ENCODE measurements at regions not wholly inside any gene's neighbourhood (a gene's known extent, or its start where the extent isn't known, plus 50 kb on each side); places are given as distances from the start of the nearest gene placed in this dataset.

DNA sequence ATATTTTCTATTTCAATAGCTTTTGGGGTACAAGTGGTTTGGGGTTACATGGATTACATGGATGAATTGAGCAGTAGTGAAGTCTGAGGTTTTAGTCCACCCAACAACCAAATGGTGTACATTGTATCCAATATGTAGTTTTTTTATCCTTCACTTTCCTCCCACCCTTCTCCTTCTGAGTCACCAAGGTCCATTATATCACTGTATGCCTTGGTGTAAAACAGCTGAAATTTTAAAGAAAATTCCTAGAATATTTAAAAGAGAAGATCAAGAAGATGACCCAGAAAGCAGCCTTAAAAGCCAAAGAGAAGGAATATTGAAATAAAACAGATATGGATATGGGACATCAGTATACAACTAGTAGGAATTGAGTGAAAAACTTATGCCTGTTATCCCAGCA lies 204.2 kb upstream of the COL8A1 start:
- H3K27ac ChIP-seq (ENCODE audit: low read depth, low read length) = no peak overlapping the region
- no peaks in the 10 kb centered on the region for H3K36me3 ChIP-seq (ENCODE audit: control insufficient read depth, insufficient read depth, low read length)
- no peaks in the 10 kb centered on the region for H3K27me3 ChIP-seq (ENCODE audit: control insufficient read depth, insufficient read depth, low read length)
- H3K4me1 ChIP-seq (ENCODE audit: control insufficient read depth, insufficient read depth, low read length) = 0 out of 2 replicates have a peak, but pooled peaks cover 3% of the 10 kb centered on the region
- H3K4me3 ChIP-seq (ENCODE audit: low read depth, low read length) = no peak overlapping the region
- no peaks in the 10 kb centered on the region for H3K9me3 ChIP-seq (ENCODE audit: control insufficient read depth, insufficient read depth, low read length)
- no peak overlapping the region for H3K9ac ChIP-seq (ENCODE audit: low read depth, low read length)

DNA sequence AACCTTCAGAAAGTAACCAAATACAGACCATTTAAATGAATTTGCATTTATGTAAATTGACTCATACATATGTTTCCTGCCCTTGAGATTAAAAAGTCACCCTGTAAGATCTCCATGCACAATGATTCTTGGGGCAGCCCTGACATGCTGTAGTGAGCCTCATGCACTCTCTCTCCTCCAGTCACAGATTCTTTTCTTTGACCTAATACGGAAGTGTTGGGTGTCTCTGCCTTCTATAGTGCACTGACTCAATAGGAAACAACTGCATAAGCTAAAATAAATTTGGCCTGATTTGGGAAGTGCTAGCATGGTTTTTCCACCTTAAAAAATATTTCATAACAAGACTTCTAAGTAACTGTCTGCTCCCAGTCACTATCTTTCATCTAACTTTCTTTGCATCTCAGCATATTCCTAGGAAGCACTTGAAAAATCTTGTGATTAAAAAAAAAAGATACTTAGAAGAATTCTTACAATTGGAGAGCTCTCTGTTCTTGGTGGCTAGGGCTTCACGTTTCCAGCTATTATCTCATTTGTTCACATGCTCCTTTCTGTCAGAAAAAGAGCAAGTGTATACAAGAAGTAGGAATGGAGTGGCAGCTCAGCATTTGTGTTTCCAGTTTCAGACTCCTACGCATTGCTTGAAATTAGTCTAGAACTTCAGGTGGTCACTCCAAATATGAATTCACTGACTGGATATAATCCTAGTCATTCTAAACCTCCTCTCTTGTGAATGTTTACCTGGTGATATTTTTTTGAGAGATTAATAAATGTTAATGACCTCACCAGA lies 207.9 kb upstream of the COL8A1 start:
- Histone ChIP-seq H3K4me1 (ENCODE audit: control insufficient read depth, insufficient read depth, low read length) (no peaks in the 10 kb centered on the region), H3K27ac (ENCODE audit: low read depth, low read length) (no peak overlapping the region), H3K4me3 (ENCODE audit: low read depth, low read length) (no peak overlapping the region), H3K36me3 (ENCODE audit: control insufficient read depth, insufficient read depth, low read length) (no peaks in the 10 kb centered on the region), H3K9ac (ENCODE audit: low read depth, low read length) (no peak overlapping the region), H3K27me3 (ENCODE audit: control insufficient read depth, insufficient read depth, low read length) (no peaks in the 10 kb centered on the region), H3K9me3 (ENCODE audit: control insufficient read depth, insufficient read depth, low read length) (no peaks in the 10 kb centered on the region)

GRCh38 chr3:99429502-99429901 lies 208.9 kb upstream of the COL8A1 start:
- no peak overlapping the region for H3K27ac ChIP-seq (ENCODE audit: low read depth, low read length)
- no peak overlapping the region for H3K4me3 ChIP-seq (ENCODE audit: low read depth, low read length)

DNA sequence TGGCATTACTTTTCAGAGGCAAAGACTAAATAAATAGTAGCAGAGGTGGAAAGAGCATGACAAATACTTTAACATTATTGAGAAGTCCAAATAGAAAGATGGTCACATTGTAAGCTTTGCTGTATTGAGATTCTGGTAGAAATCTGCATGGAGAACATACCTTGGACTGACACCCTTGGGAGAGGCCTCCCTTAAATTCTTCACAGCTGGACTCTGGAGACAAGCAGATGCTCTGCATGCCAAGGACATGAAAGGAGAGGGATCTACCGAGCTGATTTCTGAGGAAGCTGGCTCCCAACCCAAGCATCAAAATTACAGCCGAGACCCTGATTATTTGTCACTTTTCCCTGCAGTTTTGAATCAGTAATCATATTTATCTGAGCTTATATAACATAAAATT lies 212.5 kb upstream of the COL8A1 start:
- H3K27ac ChIP-seq (ENCODE audit: low read depth, low read length) = no peak overlapping the region
- H3K9me3 ChIP-seq (ENCODE audit: control insufficient read depth, insufficient read depth, low read length) = no peaks in the 10 kb centered on the region
- H3K4me1 ChIP-seq (ENCODE audit: control insufficient read depth, insufficient read depth, low read length) = no peaks in the 10 kb centered on the region
- H3K36me3 ChIP-seq (ENCODE audit: control insufficient read depth, insufficient read depth, low read length) = no peaks in the 10 kb centered on the region
- no peaks in the 10 kb centered on the region for H3K27me3 ChIP-seq (ENCODE audit: control insufficient read depth, insufficient read depth, low read length)
- no peak overlapping the region for H3K9ac ChIP-seq (ENCODE audit: low read depth, low read length)
- H3K4me3 ChIP-seq (ENCODE audit: low read depth, low read length) = no peak overlapping the region

More at GRCh38 chr3:99429502-99429901, 208.9 kb upstream of the COL8A1 start:
- no peaks in the 10 kb centered on the region for H3K4me1 ChIP-seq (ENCODE audit: control insufficient read depth, insufficient read depth, low read length)
- H3K9ac ChIP-seq (ENCODE audit: low read depth, low read length) = no peak overlapping the region
- H3K36me3 ChIP-seq (ENCODE audit: control insufficient read depth, insufficient read depth, low read length) = no peaks in the 10 kb centered on the region
- no peaks in the 10 kb centered on the region for H3K27me3 ChIP-seq (ENCODE audit: control insufficient read depth, insufficient read depth, low read length)
- no peaks in the 10 kb centered on the region for H3K9me3 ChIP-seq (ENCODE audit: control insufficient read depth, insufficient read depth, low read length)

GRCh38 chr3:99419116-99419515 lies 219.3 kb upstream of the COL8A1 start:
- H3K27me3 ChIP-seq (ENCODE audit: control insufficient read depth, insufficient read depth, low read length) = no peaks in the 10 kb centered on the region
- no peak overlapping the region for H3K9ac ChIP-seq (ENCODE audit: low read depth, low read length)
- no peaks in the 10 kb centered on the region for H3K9me3 ChIP-seq (ENCODE audit: control insufficient read depth, insufficient read depth, low read length)
- H3K4me3 ChIP-seq (ENCODE audit: low read depth, low read length) = no peak overlapping the region
- no peak overlapping the region for H3K27ac ChIP-seq (ENCODE audit: low read depth, low read length)
- no peaks in the 10 kb centered on the region for H3K36me3 ChIP-seq (ENCODE audit: control insufficient read depth, insufficient read depth, low read length)
- no peaks in the 10 kb centered on the region for H3K4me1 ChIP-seq (ENCODE audit: control insufficient read depth, insufficient read depth, low read length)

DNA sequence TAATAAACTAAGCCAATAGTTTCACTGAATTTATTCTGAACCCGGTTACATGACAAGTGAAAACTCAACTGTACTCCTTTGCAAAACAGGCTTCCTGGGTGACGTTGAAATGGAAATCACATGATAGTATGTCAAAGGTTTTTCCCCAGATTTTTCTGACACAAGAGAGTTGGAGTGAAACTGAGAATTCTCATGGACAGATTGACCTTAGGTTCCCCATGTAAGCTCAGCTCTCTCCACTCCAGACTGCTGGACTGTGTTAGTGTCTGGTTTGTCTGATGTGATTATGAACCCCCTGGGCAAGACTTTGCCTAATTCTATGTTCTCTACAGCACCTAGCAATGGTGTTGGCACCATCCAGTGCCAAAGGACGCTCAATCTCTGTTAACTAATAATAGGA lies 219.7 kb upstream of the COL8A1 start:
- no peaks in the 10 kb centered on the region for H3K9me3 ChIP-seq (ENCODE audit: control insufficient read depth, insufficient read depth, low read length)
- H3K4me1 ChIP-seq (ENCODE audit: control insufficient read depth, insufficient read depth, low read length) = no peaks in the 10 kb centered on the region
- no peaks in the 10 kb centered on the region for H3K27me3 ChIP-seq (ENCODE audit: control insufficient read depth, insufficient read depth, low read length)
- H3K4me3 ChIP-seq (ENCODE audit: low read depth, low read length) = no peak overlapping the region
- no peak overlapping the region for H3K27ac ChIP-seq (ENCODE audit: low read depth, low read length)
- no peaks in the 10 kb centered on the region for H3K36me3 ChIP-seq (ENCODE audit: control insufficient read depth, insufficient read depth, low read length)
- H3K9ac ChIP-seq (ENCODE audit: low read depth, low read length) = no peak overlapping the region

GRCh38 chr3:99418209-99418635 lies 220.2 kb upstream of the COL8A1 start:
- H3K27ac ChIP-seq (ENCODE audit: low read depth, low read length) = no peak overlapping the region

GRCh38 chr3:99413504-99413903 lies 224.9 kb upstream of the COL8A1 start:
- H3K27ac ChIP-seq (ENCODE audit: low read depth, low read length) = no peak overlapping the region
- H3K9me3 ChIP-seq (ENCODE audit: control insufficient read depth, insufficient read depth, low read length) = no peaks in the 10 kb centered on the region
- H3K4me1 ChIP-seq (ENCODE audit: control insufficient read depth, insufficient read depth, low read length) = no peaks in the 10 kb centered on the region
- H3K27me3 ChIP-seq (ENCODE audit: control insufficient read depth, insufficient read depth, low read length) = no peaks in the 10 kb centered on the region
- H3K9ac ChIP-seq (ENCODE audit: low read depth, low read length) = no peak overlapping the region
- no peak overlapping the region for H3K4me3 ChIP-seq (ENCODE audit: low read depth, low read length)
- no peaks in the 10 kb centered on the region for H3K36me3 ChIP-seq (ENCODE audit: control insufficient read depth, insufficient read depth, low read length)

More at GRCh38 chr3:99418209-99418635, 220.2 kb upstream of the COL8A1 start:
- H3K36me3 ChIP-seq (ENCODE audit: control insufficient read depth, insufficient read depth, low read length) = no peaks in the 10 kb centered on the region
- H3K9ac ChIP-seq (ENCODE audit: low read depth, low read length) = no peak overlapping the region
- H3K4me1 ChIP-seq (ENCODE audit: control insufficient read depth, insufficient read depth, low read length) = no peaks in the 10 kb centered on the region
- H3K27me3 ChIP-seq (ENCODE audit: control insufficient read depth, insufficient read depth, low read length) = no peaks in the 10 kb centered on the region
- no peak overlapping the region for H3K4me3 ChIP-seq (ENCODE audit: low read depth, low read length)
- no peaks in the 10 kb centered on the region for H3K9me3 ChIP-seq (ENCODE audit: control insufficient read depth, insufficient read depth, low read length)

GRCh38 chr3:99410789-99411311 lies 227.5 kb upstream of the COL8A1 start:
- Histone ChIP-seq H3K27ac (ENCODE audit: low read depth, low read length) (no peak overlapping the region), H3K36me3 (ENCODE audit: control insufficient read depth, insufficient read depth, low read length) (no peaks in the 10 kb centered on the region), H3K27me3 (ENCODE audit: control insufficient read depth, insufficient read depth, low read length) (no peaks in the 10 kb centered on the region), H3K4me3 (ENCODE audit: low read depth, low read length) (no peak overlapping the region), H3K4me1 (ENCODE audit: control insufficient read depth, insufficient read depth, low read length) (no peaks in the 10 kb centered on the region), H3K9ac (ENCODE audit: low read depth, low read length) (no peak overlapping the region), H3K9me3 (ENCODE audit: control insufficient read depth, insufficient read depth, low read length) (no peaks in the 10 kb centered on the region)

DNA sequence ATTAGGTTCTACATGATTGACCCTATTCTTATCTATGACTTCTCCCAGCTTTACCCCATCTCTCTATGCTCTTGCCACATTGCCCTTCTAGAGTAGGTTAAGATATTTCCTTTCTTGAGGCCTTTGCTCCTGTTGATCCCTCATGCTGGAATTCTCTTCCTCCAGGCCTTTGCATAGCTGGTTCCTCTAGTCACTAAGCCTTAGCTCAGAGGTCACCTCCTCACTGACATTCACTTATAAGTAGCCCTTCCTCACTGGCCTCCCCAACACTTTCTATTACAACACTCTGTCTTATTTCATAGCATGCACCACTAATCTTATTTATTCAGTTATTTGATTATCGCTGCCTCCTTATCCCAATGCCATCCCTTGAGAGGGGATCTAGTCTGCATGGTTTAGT lies 228.4 kb upstream of the COL8A1 start:
- Histone ChIP-seq H3K9me3 (ENCODE audit: control insufficient read depth, insufficient read depth, low read length) (no peaks in the 10 kb centered on the region), H3K27me3 (ENCODE audit: control insufficient read depth, insufficient read depth, low read length) (no peaks in the 10 kb centered on the region), H3K27ac (ENCODE audit: low read depth, low read length) (no peak overlapping the region), H3K9ac (ENCODE audit: low read depth, low read length) (no peak overlapping the region), H3K4me3 (ENCODE audit: low read depth, low read length) (no peak overlapping the region), H3K36me3 (ENCODE audit: control insufficient read depth, insufficient read depth, low read length) (no peaks in the 10 kb centered on the region), H3K4me1 (ENCODE audit: control insufficient read depth, insufficient read depth, low read length) (no peaks in the 10 kb centered on the region)

GRCh38 chr3:99407257-99407656 lies 231.1 kb upstream of the COL8A1 start:
- Histone ChIP-seq H3K4me1 (ENCODE audit: control insufficient read depth, insufficient read depth, low read length) (no peaks in the 10 kb centered on the region), H3K4me3 (ENCODE audit: low read depth, low read length) (no peak overlapping the region), H3K27ac (ENCODE audit: low read depth, low read length) (no peak overlapping the region), H3K36me3 (ENCODE audit: control insufficient read depth, insufficient read depth, low read length) (no peaks in the 10 kb centered on the region), H3K27me3 (ENCODE audit: control insufficient read depth, insufficient read depth, low read length) (no peaks in the 10 kb centered on the region), H3K9ac (ENCODE audit: low read depth, low read length) (no peak overlapping the region), H3K9me3 (ENCODE audit: control insufficient read depth, insufficient read depth, low read length) (no peaks in the 10 kb centered on the region)

Data from HUES48 (cell line).